Activated CD8-positive, alpha-beta memory T cell treated with anti-CD3 and anti-CD28 coated beads for 1 hour (primary cell): ENCODE measurements at regions not wholly inside any gene's neighbourhood (a gene's known extent, or its start where the extent isn't known, plus 50 kb on each side); places are given as distances from the start of the nearest gene placed in this dataset.
"Not testable (repeated sequence)": the region's sequence is repeated elsewhere in the genome, so short reads cannot be mapped to it uniquely, and the experiment has no call there.

Experiments used
- DNase-seq, 2 donors: peaks; one replicate each; pipeline ENCODE4 v3.0.0-alpha.2; 2020; ENCODE audit warnings: low read depth in 1 of 2; ENCODE audit errors: extremely low read depth in 1 of 2

DNA sequence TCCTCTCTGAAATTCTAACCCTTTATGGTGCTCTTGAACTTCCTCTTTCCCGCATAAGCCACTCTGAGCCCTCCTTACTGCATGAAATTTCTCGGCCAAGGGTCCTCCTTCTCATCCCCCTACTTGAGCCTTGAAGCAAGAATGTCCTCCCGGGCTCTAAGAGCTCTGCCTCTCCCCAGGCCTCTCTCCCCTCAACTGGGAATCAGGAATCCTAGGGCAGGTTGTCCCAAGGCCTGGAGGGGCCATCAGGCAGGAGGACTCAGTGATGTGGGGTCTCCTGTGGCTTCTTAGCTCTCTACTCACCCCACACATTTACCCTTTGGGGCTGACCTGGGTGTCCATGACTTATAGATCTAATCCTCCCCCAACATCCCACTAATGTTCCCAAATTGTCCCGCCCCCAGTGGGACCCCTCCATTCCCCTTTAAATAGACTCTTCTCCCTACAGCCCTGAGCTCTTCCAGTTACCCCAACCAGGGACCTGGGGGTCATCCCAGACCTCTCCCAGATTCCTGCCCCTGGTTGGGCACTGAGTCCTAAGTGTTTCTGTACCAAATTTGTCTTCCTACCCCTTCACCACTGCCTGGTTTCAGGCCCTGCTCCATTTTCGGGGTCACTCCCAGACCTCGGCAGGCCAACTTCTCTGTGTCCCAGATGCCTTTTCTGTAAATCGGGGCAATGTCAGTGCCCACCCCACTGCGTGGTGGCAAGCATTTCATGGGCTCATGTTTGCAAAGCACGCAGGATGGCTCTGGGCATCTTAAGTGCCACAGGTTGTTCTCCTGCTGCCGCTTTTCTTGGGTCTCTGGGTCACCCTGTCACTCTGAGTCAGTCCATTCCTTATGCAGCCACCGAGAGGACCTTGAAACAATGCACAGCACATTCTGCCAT lies 171.2 kb downstream of the ASB1 start:
- DNase-seq, result no peak

- DNase-seq, result no peak
These were observed 172.2 kb downstream of the ASB1 start for GRCh38 chr2:238598802-238599530.

GRCh38 chr2:238599549-238600505 lies 173.1 kb downstream of the ASB1 start:
- no peak for DNase-seq

DNA sequence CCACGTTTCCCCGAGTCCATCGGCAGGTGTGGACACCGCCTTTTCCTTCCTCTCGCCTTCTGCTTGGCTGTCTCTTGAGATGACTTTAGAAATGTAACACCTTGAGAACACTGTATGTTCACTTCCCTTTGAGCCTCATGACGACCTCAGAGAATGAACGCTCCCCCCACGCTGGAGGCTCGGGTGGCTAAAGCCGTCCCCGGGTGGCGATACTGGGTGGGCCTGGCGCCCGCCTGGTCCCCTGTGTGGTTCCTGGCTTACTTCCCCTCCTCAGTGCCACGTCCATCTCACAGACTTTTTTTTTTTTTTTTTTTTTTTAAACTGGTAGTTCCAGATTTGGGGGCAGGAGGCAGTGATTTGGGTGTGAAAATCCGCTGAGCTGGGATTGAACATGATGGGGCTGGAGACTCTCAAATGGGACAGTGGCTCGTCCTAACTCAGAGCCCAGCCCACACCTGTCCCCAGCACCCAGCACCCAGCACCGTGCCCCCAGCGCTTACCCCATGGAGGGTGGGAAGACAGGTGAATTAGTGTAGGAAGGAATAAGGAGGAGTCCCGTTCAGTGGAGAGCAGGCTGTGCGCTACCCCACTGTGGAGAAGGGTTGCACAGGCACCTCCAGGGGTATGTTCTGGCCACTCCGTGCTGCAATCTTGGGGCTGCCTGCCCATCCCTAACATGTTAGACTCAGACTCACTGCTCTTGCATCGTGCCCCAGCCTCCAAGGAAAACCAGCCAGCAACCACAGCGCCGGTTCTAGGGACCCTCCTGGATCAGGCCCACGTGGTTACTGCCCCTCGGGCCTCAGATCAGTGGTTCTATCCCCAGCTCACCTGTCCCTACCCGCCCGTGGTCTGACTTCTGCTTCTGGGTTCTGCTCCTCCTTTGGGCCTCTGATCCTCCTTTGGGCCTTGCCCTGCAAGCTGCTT lies 174.0 kb downstream of the ASB1 start:
- no peak for DNase-seq

GRCh38 chr2:238601433-238602222 lies 174.9 kb downstream of the ASB1 start:
- DNase-seq, result no peak

DNA sequence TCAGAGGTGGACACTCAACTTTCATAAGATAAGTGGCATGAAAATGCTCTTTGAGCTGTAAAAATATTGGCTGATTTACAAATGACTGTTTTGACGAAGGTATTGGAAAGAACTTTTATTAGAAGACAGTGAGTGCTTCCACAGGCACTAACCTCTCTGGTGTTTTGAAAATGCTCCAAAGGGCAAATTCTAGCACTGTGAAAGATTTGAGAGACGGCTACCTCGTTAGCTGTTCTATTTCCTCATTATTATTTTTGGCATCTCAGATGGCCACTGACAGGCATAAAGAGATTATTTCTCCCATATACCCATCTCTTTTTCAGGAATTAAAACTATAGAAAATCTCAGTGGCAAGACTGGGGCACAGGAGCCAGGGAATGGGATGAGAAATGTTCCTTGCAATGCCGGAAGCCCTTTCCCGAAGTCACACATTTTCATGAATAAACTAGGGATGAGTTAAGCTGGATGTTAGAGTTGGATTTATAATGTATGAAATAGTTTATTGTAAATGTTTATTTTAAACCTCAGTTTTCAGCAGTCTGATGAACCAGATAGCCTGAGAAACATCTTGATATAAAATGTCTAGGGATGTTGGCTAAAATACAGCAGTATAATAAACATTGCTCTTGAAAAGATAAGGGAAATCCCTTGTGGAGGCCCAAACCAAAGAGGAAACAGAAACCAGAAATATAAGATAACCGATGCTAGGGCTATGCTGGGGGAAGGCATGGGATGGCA lies 175.7 kb downstream of the ASB1 start:
- no peak for DNase-seq

GRCh38 chr2:238603596-238603995 lies 176.9 kb downstream of the ASB1 start:
- DNase-seq, result no peak

GRCh38 chr2:238606311-238606710 lies 179.6 kb downstream of the ASB1 start:
- no peak for DNase-seq

DNA sequence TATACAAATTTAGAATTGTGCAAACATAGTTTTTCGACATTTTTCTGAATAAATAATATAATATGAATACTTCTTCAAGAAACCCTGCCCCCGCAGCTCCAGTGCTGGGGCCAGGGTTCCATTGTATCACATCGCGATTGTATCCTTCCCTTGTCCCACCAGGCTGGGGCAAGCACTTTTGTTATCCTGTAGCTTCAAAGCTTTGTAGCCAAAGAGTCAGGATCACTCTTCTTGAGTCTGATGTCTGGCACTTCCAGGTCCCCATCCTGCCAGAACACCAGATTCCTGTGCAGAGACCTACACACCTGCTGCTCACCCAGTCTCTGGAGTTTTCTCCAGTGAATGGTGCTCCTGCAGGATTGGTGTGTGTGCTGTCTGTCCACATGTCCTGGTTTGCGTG lies 186.9 kb downstream of the ASB1 start:
- no peak for DNase-seq

- no peak for DNase-seq
These were observed 187.6 kb downstream of the ASB1 start for GRCh38 chr2:238614376-238614775.

DNA sequence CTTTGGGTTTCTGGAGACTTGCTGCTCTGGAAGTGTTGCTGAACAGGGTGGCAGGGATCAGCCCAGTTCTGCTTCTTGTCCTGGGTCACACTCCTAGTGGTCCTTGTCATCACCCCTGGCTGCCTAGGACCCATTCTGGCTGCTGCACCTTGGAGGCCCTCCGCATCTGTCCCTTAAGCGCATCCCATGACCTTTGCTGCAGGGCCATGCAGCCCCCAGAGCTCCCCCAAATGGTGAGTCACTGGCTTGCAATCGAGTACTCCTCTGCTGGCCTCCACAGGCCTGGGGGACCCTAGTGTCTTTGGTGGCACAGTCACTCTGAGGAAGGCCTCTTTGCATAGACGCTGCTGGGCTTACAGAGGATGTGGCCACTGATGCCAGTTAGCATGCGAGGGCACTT lies 188.5 kb downstream of the ASB1 start:
- DNase-seq, result no peak

GRCh38 chr2:238616681-238617080 lies 190.0 kb downstream of the ASB1 start:
- no peak for DNase-seq

DNA sequence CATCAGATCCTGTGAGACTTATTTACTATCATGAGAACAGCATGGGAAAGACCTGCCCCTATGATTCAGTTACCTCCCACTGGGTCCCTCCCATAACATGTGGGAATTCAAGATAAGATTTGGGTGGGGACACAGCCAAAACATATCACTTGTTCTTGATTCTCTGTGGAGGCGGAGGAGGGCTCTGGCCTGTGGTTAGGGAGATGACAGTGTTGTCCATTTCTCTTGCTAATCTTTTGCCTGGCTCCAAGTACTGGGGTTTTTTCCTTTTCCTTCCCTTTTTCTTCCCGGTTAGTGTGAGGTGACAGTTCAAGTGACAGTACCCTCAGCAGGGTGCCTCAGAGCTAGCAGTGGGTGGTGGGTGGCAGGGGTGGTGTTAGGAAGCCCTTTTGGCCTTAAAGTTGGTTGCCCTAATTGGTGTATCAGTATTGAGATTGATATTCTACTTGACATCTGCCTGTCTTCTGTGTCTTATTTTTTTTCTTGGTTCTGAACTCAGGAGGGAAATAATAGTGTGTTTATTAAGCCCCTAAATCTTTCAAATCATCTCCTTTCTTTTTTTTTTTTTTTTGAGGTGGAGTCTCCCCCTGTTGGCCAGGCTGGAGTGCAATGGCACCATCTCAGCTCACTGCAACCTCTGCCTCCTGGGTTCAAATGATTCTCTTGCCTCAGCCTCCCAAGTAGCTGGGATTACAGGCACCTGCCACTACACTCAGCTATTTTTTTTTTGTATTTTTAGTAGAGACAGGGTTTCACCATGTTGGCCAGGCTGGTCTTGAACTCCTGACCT lies 192.0 kb downstream of the ASB1 start:
- DNase-seq, result not testable (repeated sequence)

- DNase-seq, result no peak
These were observed 201.2 kb downstream of the ASB1 start for GRCh38 chr2:238627899-238628298.

GRCh38 chr2:238629064-238629463 lies 202.3 kb downstream of the ASB1 start:
- no peak for DNase-seq

GRCh38 chr2:238631491-238632180 lies 204.9 kb downstream of the ASB1 start:
- no peak for DNase-seq
